WTC11 (cell line): ENCODE measurements at regions not wholly inside any gene's neighbourhood (a gene's known extent, or its start where the extent isn't known, plus 50 kb on each side); places are given as distances from the start of the nearest gene placed in this dataset.
"Not testable (repeated sequence)": the region's sequence is repeated elsewhere in the genome, so short reads cannot be mapped to it uniquely, and the experiment has no call there.

ENCODE experiments used
- ATAC-seq: fragments of 200-7000 bp; cut with Tn5 transposase; 2 replicates; pipeline ENCODE4 v1.10.0; 2021; ENCODE audit warnings: mild to moderate bottlenecking, moderate library complexity
- CTCF ChIA-PET: fragments of 300-600 bp; sonication (Branson Sonifier 250); formaldehyde crosslinking; loops from one replicate; lab custom pipeline; 2021; ENCODE audit warnings: antibody characterized with exemption; lab: Charles Lee
- POLR2A ChIA-PET: fragments of 350-600 bp; sonication (Branson Sonifier 250); formaldehyde crosslinking; loops from one replicate; lab custom pipeline; 2021; ENCODE audit warnings: antibody characterized with exemption; lab: Charles Lee
- DNase-seq: peaks from one replicate; pipeline ENCODE4 v3.0.0; 2021; ENCODE audit warnings: low spot score
- H3K27ac Mint-ChIP-seq: 2 replicates; pipeline ENCODE4 v1.8.0; 2021; ENCODE audit warnings: mixed read lengths
- H3K27me3 Mint-ChIP-seq: 2 replicates; pipeline ENCODE4 v1.8.0; 2021; ENCODE audit warnings: low read depth, mild to moderate bottlenecking, moderate library complexity, mixed read lengths
- H3K36me3 Mint-ChIP-seq: 2 replicates; pipeline ENCODE4 v1.8.0; 2021; ENCODE audit warnings: mixed read lengths
- H3K4me1 Mint-ChIP-seq: 2 replicates; pipeline ENCODE4 v1.8.0; 2022; ENCODE audit warnings: mixed read lengths
- H3K4me3 Mint-ChIP-seq: 2 replicates; pipeline ENCODE4 v1.8.0; 2021; ENCODE audit warnings: mild to moderate bottlenecking, moderate library complexity, mixed read lengths
- H3K9me3 Mint-ChIP-seq: 2 replicates; pipeline ENCODE4 v1.8.0; 2021; ENCODE audit warnings: mixed read lengths
- ESRRA ChIP-seq: sonication (generic); formaldehyde crosslinking; IDR thresholded peaks from 2 replicates; pipeline ENCODE4 v1.8.1; 2022; ENCODE audit warnings: mild to moderate bottlenecking, missing genetic modification reagents, borderline replicate concordance
- GABPB1 ChIP-seq: sonication (generic); formaldehyde crosslinking; IDR thresholded peaks from 2 replicates; pipeline ENCODE4 v1.8.1; 2023; ENCODE audit warnings: mild to moderate bottlenecking, missing genetic modification reagents
- IRF2 ChIP-seq: sonication (generic); formaldehyde crosslinking; IDR thresholded peaks from 2 replicates; pipeline ENCODE4 v1.8.0; 2022; ENCODE audit warnings: low read depth, missing genetic modification reagents, borderline replicate concordance
- NFATC4 ChIP-seq: fragments of 250-450 bp; sonication (Bioruptor Pico); IDR thresholded peaks from 2 replicates; pipeline ENCODE4 v1.9.0; 2021; ENCODE audit warnings: mild to moderate bottlenecking
- NR1H2 ChIP-seq: sonication (generic); formaldehyde crosslinking; IDR thresholded peaks from 2 replicates; pipeline ENCODE4 v1.9.0; 2021; ENCODE audit warnings: mild to moderate bottlenecking, moderate library complexity, missing genetic modification reagents
- PRRX2 ChIP-seq: fragments of 250-450 bp; sonication (Bioruptor Pico); IDR thresholded peaks from 2 replicates; pipeline ENCODE4 v1.8.0; 2021; ENCODE audit warnings: mild to moderate bottlenecking
- SMAD3 ChIP-seq: sonication (generic); formaldehyde crosslinking; IDR thresholded peaks from 2 replicates; pipeline ENCODE4 v1.8.0; 2022; ENCODE audit warnings: missing genetic modification reagents, mild to moderate bottlenecking, borderline replicate concordance
- SMAD4 ChIP-seq: sonication (generic); formaldehyde crosslinking; IDR thresholded peaks from 2 replicates; pipeline ENCODE4 v1.8.0; 2022; ENCODE audit warnings: mild to moderate bottlenecking, missing genetic modification reagents
- SP1 ChIP-seq: sonication (generic); formaldehyde crosslinking; conservative IDR thresholded peaks from 2 replicates; pipeline ENCODE4 v1.8.1; 2022; ENCODE audit warnings: missing genetic modification reagents
- TEAD1 ChIP-seq: sonication (generic); formaldehyde crosslinking; IDR thresholded peaks from 2 replicates; pipeline ENCODE4 v1.8.0; 2022; ENCODE audit warnings: mild to moderate bottlenecking, missing genetic modification reagents
- TEAD4 ChIP-seq: sonication (generic); formaldehyde crosslinking; IDR thresholded peaks from 2 replicates; pipeline ENCODE4 v1.8.0; 2022; ENCODE audit warnings: mild to moderate bottlenecking, missing genetic modification reagents
- ZNF121 ChIP-seq: sonication (generic); formaldehyde crosslinking; IDR thresholded peaks from 2 replicates; pipeline ENCODE4 v1.8.0; 2023; ENCODE audit warnings: missing genetic modification reagents
- ZNF138 ChIP-seq: sonication (generic); formaldehyde crosslinking; conservative IDR thresholded peaks from 2 replicates; pipeline ENCODE4 v1.8.1; 2022; ENCODE audit warnings: mild to moderate bottlenecking, moderate library complexity, missing genetic modification reagents
- ZNF219 ChIP-seq: sonication (generic); formaldehyde crosslinking; IDR thresholded peaks from 2 replicates; pipeline ENCODE4 v1.8.0; 2023; ENCODE audit warnings: missing genetic modification reagents, mild to moderate bottlenecking, borderline replicate concordance
- ZNF396 ChIP-seq: fragments of 250-450 bp; sonication (Bioruptor Pico); IDR thresholded peaks from 2 replicates; pipeline ENCODE4 v1.8.0; 2021; ENCODE audit warnings: mild to moderate bottlenecking, moderate library complexity, borderline replicate concordance
- ZNF423 ChIP-seq: fragments of 250-450 bp; sonication (Bioruptor Pico); IDR thresholded peaks from 2 replicates; pipeline ENCODE4 v2.1.2; 2022; ENCODE audit warnings: mild to moderate bottlenecking, moderate library complexity
- ZNF671 ChIP-seq: fragments of 250-450 bp; sonication (Bioruptor Pico); IDR thresholded peaks from 2 replicates; pipeline ENCODE4 v1.8.0; 2021; ENCODE audit warnings: mild to moderate bottlenecking
- TF ChIP-seq, protein P1 (sequence below): fragments of 250-450 bp; sonication (Bioruptor Pico); IDR thresholded peaks from 2 replicates; pipeline ENCODE4 v1.9.0; 2021; ENCODE audit warnings: mild to moderate bottlenecking
- TF ChIP-seq, protein P2 (sequence below): sonication (generic); formaldehyde crosslinking; IDR thresholded peaks from 2 replicates; pipeline ENCODE4 v1.8.0; 2023; ENCODE audit warnings: missing genetic modification reagents
- TF ChIP-seq, protein P3 (sequence below): sonication (generic); formaldehyde crosslinking; IDR thresholded peaks from 2 replicates; pipeline ENCODE4 v1.8.0; 2022; ENCODE audit warnings: mild to moderate bottlenecking, missing genetic modification reagents
- TF ChIP-seq, protein P4 (sequence below): sonication (generic); formaldehyde crosslinking; IDR thresholded peaks from 2 replicates; pipeline ENCODE4 v1.8.0; 2022; ENCODE audit warnings: mild to moderate bottlenecking, missing genetic modification reagents
- TF ChIP-seq, protein P5 (sequence below): sonication (generic); formaldehyde crosslinking; IDR thresholded peaks from 2 replicates; pipeline ENCODE4 v1.8.0; 2023; ENCODE audit warnings: mild to moderate bottlenecking, missing genetic modification reagents

DNA sequence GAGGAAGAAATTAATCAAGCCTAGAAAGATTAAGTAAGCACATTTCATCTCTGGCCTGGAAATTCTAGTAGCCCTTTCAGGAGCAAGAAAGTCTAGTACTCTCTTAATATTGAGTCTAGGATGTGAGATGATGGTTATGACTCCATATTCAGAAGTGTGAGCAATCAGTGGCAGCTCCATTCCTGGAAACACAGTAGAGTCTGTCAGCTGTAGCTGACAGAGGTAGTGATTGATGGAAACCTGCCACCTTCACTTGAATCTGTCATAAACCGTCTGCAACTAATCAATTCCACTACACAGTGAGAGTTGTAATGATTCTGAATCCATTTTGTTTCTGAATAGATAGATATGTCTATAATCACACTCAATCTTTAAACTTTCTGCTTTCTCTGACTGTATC is 635.1 kb downstream of the IRS1 start:
- ChIA-PET POLR2A (no interaction called here), CTCF (no interaction called here)
- no peaks in the 10 kb centered on the region; the same call in 1 of the 2 replicates for H3K9me3 Mint-ChIP-seq
- H3K4me1 Mint-ChIP-seq, result peaks cover 15% of the 10 kb centered on the region
- ATAC-seq, result no peak
- H3K27me3 Mint-ChIP-seq, result no peaks in the 10 kb centered on the region
- no peak overlapping the region for H3K27ac Mint-ChIP-seq
- no peak for DNase-seq
- TF ChIP-seq ZNF121 (CRISPR knock-in tag), result no peak
- TF ChIP-seq SP1 (CRISPR knock-in tag), result no peak
- TF ChIP-seq, protein P1, sequence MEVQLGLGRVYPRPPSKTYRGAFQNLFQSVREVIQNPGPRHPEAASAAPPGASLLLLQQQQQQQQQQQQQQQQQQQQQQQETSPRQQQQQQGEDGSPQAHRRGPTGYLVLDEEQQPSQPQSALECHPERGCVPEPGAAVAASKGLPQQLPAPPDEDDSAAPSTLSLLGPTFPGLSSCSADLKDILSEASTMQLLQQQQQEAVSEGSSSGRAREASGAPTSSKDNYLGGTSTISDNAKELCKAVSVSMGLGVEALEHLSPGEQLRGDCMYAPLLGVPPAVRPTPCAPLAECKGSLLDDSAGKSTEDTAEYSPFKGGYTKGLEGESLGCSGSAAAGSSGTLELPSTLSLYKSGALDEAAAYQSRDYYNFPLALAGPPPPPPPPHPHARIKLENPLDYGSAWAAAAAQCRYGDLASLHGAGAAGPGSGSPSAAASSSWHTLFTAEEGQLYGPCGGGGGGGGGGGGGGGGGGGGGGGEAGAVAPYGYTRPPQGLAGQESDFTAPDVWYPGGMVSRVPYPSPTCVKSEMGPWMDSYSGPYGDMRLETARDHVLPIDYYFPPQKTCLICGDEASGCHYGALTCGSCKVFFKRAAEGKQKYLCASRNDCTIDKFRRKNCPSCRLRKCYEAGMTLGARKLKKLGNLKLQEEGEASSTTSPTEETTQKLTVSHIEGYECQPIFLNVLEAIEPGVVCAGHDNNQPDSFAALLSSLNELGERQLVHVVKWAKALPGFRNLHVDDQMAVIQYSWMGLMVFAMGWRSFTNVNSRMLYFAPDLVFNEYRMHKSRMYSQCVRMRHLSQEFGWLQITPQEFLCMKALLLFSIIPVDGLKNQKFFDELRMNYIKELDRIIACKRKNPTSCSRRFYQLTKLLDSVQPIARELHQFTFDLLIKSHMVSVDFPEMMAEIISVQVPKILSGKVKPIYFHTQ (CRISPR knock-in tag), result no peak
- TF ChIP-seq, protein P2, sequence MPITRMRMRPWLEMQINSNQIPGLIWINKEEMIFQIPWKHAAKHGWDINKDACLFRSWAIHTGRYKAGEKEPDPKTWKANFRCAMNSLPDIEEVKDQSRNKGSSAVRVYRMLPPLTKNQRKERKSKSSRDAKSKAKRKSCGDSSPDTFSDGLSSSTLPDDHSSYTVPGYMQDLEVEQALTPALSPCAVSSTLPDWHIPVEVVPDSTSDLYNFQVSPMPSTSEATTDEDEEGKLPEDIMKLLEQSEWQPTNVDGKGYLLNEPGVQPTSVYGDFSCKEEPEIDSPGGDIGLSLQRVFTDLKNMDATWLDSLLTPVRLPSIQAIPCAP (CRISPR knock-in tag), result no peak
- TF ChIP-seq ZNF423 (CRISPR knock-in tag), result no peak
- no peak for TF ChIP-seq ZNF396 (CRISPR knock-in tag)
- no peak for TF ChIP-seq SMAD3 (CRISPR knock-in tag)
- no peak for TF ChIP-seq NFATC4
- TF ChIP-seq, protein P3, sequence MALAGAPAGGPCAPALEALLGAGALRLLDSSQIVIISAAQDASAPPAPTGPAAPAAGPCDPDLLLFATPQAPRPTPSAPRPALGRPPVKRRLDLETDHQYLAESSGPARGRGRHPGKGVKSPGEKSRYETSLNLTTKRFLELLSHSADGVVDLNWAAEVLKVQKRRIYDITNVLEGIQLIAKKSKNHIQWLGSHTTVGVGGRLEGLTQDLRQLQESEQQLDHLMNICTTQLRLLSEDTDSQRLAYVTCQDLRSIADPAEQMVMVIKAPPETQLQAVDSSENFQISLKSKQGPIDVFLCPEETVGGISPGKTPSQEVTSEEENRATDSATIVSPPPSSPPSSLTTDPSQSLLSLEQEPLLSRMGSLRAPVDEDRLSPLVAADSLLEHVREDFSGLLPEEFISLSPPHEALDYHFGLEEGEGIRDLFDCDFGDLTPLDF (CRISPR knock-in tag), result no peak
- TF ChIP-seq, protein P4, sequence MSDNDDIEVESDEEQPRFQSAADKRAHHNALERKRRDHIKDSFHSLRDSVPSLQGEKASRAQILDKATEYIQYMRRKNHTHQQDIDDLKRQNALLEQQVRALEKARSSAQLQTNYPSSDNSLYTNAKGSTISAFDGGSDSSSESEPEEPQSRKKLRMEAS (CRISPR knock-in tag), result no peak
- TF ChIP-seq NR1H2 (CRISPR knock-in tag), result no peak
- no peak for TF ChIP-seq IRF2 (CRISPR knock-in tag)
- TF ChIP-seq PRRX2, result no peak
- no peak for TF ChIP-seq ZNF138
- no peak for TF ChIP-seq SMAD4 (CRISPR knock-in tag)
- no peak for TF ChIP-seq ZNF671 (CRISPR knock-in tag)
- no peak for TF ChIP-seq ESRRA (CRISPR knock-in tag)
- no peak for TF ChIP-seq ZNF219 (CRISPR knock-in tag)
- no peaks in the 10 kb centered on the region for H3K36me3 Mint-ChIP-seq
- H3K4me3 Mint-ChIP-seq, result no peak overlapping the region

DNA sequence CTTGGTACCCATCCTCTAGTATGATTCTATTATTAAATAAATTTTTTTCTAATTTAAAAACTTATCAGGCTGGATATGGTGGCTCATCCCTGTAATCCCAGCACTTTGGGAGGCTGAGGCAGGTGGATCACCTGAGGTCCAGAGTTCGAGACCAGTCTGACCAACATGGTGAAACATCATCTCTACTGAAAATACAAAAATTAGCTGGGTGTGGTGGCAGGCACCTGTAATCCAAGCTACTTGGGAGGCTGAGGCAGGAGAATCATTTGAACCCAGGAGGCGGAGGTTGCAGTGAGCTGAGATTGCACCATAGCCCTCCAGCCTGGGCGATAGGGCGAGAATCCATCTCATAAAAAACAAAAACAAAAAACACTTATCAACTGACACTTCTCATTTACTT is 639.0 kb downstream of the IRS1 start:
- Mint-ChIP-seq H3K4me1 (peaks cover 47% of the 10 kb centered on the region), H3K27ac (peak overlapping the region; percentile 98)
- H3K27me3 Mint-ChIP-seq, H3K4me3 Mint-ChIP-seq, H3K36me3 Mint-ChIP-seq, DNase-seq, CTCF ChIA-PET, ATAC-seq, POLR2A ChIA-PET, H3K9me3 Mint-ChIP-seq: not testable (repeated sequence)

DNA sequence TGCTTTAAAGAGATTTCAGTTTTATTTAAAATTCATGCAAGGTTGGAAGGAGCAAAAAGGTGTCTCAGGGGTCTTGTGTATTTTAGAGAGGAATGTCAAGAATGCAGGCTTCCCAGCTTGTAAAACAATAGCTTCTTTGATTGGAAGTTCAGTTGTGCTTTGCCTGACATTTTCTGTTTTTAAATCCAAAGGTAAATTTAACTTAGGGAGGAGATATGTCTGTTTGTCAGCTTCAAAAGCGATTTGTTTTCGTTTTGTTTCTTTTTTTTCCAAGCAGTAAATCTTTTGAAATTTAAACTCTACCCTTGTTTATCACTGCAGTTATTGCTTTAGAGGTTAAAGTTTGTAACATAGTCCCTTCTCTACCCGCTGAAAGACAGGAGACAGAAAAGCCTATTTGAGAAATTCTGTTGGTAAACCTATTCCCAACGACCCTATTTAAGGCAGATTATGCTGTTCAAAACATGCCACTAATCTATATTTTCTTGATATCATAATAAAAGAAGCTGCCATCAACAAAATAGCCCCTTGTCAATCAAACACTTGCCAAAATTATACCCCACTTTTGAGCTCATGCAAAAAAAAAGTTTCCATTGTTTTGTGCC is 639.6 kb downstream of the IRS1 start:
- no peak for DNase-seq
- CTCF ChIA-PET, result no interaction called here
- no peaks in the 10 kb centered on the region for H3K36me3 Mint-ChIP-seq
- POLR2A ChIA-PET, result no interaction called here
- peaks cover 53% of the 10 kb centered on the region for H3K4me1 Mint-ChIP-seq
- no peaks in the 10 kb centered on the region; the same call in 1 of the 2 replicates for H3K9me3 Mint-ChIP-seq
- TF ChIP-seq, protein P5, sequence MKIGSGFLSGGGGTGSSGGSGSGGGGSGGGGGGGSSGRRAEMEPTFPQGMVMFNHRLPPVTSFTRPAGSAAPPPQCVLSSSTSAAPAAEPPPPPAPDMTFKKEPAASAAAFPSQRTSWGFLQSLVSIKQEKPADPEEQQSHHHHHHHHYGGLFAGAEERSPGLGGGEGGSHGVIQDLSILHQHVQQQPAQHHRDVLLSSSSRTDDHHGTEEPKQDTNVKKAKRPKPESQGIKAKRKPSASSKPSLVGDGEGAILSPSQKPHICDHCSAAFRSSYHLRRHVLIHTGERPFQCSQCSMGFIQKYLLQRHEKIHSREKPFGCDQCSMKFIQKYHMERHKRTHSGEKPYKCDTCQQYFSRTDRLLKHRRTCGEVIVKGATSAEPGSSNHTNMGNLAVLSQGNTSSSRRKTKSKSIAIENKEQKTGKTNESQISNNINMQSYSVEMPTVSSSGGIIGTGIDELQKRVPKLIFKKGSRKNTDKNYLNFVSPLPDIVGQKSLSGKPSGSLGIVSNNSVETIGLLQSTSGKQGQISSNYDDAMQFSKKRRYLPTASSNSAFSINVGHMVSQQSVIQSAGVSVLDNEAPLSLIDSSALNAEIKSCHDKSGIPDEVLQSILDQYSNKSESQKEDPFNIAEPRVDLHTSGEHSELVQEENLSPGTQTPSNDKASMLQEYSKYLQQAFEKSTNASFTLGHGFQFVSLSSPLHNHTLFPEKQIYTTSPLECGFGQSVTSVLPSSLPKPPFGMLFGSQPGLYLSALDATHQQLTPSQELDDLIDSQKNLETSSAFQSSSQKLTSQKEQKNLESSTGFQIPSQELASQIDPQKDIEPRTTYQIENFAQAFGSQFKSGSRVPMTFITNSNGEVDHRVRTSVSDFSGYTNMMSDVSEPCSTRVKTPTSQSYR (CRISPR knock-in tag), result no peak
- TF ChIP-seq GABPB1 (CRISPR knock-in tag) (peak; percentile 61; the same call in 1 of the 2 replicates), TEAD1 (CRISPR knock-in tag) (peak; percentile 83; the same call in 1 of the 2 replicates), TEAD4 (CRISPR knock-in tag) (peak; percentile 68; the same call in 1 of the 2 replicates), NR1H2 (CRISPR knock-in tag) (no peak)
- peak overlapping the region; percentile 60 for H3K4me3 Mint-ChIP-seq
- H3K27ac Mint-ChIP-seq, result peak overlapping the region; percentile 98
- H3K27me3 Mint-ChIP-seq, result no peaks in the 10 kb centered on the region
- ATAC-seq, result peak; percentile 88
